Type B pancreatic cell (in vitro differentiated cells): ENCODE measurements at regions not wholly inside any gene's neighbourhood (a gene's known extent, or its start where the extent isn't known, plus 50 kb on each side); places are given as distances from the start of the nearest gene placed in this dataset.

Source experiments
- DNase-seq: peaks from one replicate; pipeline ENCODE4 v3.0.0; 2021; ENCODE audit warnings: mixed read lengths; ENCODE audit not compliant: unreplicated experiment; ENCODE audit errors: extremely low spot score
- H3K27ac Mint-ChIP-seq: 2 replicates; pipeline ENCODE4 v1.8.0; 2021; ENCODE audit warnings: mild to moderate bottlenecking, mixed read lengths
- H3K27me3 Mint-ChIP-seq: 2 replicates; pipeline ENCODE4 v1.8.0; 2021; ENCODE audit warnings: mixed read lengths
- H3K36me3 Mint-ChIP-seq: 2 replicates; pipeline ENCODE4 v1.8.0; 2021; ENCODE audit warnings: mixed read lengths
- H3K4me1 Mint-ChIP-seq: one replicate; pipeline ENCODE4 v1.8.0; 2021; ENCODE audit warnings: mixed read lengths; ENCODE audit not compliant: unreplicated experiment
- H3K4me3 Mint-ChIP-seq: 2 replicates; pipeline ENCODE4 v1.8.0; 2021; ENCODE audit warnings: mild to moderate bottlenecking, mixed read lengths
- H3K9me3 Mint-ChIP-seq: 2 replicates; pipeline ENCODE4 v1.8.0; 2021; ENCODE audit warnings: mixed read lengths
- TF ChIP-seq, protein P1 (sequence below): fragments of 200-600 bp; sonication (generic); conservative IDR thresholded peaks from 2 replicates; pipeline ENCODE4 v1.5.0; 2021; ENCODE audit warnings: antibody characterized with exemption, mild to moderate bottlenecking

DNA sequence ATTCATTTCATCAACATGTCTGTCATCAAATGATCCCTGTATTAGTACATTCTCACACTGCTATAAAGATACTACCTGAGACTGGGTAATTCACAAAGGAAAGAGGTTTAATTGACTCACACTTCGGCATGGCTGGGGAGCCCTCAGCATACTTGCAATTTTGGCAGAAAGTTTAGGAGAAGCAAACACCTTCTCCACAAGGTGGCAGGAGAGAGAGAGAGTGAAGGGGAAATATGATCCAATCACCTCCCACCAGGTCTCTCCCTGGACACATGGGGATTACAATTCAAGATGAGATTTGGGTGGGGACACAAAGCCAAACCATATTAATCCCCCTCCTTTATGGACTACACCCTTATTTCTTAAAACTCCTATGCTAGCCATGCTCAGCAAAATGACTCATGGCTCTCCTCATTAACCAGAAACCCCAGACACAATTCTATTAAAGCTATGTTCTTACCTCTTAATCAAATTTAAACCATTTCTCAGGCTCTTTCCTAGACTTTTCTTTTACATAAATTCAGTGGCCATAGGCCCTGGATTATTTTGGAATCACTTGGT, 932.3 kb downstream of the FLRT2 start:
- no peaks in the 10 kb centered on the region for H3K4me1 Mint-ChIP-seq

DNA sequence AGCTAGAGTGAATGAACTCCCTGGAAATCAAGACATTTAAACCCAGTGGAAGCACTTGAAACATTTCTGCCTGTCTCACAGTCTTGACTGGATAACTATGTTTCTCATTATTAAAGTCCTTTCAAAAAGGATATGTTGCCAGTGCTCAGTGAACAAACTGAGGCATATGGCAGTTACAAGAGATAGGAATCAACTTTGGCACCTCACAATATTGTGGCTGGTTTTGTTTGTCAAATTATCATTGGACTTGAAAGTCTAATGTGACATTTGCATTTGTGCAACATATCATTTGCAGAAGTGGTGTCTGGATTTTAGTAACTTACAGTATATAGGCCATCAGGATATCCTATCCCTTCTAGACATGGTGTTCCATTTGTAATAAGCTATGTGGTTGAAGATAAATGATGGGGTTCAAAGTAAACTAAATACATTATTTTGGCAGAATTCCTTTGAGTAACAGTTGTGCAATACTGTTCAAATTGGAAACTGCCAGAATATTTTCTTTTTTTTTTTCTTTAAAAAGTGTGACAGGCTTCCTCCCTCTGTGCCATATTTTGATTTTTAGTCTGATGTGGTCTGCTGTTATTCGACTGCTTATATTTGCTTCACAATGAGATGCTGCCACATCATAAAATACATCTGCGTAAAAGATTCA, 927.7 kb downstream of the FLRT2 start:
- H3K27ac Mint-ChIP-seq, result no peak overlapping the region

More for the DNA sequence above, 932.3 kb downstream of the FLRT2 start:
- Mint-ChIP-seq H3K9me3 (no peaks in the 10 kb centered on the region), H3K27me3 (no peaks in the 10 kb centered on the region), H3K36me3 (no peaks in the 10 kb centered on the region), H3K27ac (no peak overlapping the region), H3K4me3 (no peak overlapping the region)
- no peak for DNase-seq
- TF ChIP-seq, protein P1, sequence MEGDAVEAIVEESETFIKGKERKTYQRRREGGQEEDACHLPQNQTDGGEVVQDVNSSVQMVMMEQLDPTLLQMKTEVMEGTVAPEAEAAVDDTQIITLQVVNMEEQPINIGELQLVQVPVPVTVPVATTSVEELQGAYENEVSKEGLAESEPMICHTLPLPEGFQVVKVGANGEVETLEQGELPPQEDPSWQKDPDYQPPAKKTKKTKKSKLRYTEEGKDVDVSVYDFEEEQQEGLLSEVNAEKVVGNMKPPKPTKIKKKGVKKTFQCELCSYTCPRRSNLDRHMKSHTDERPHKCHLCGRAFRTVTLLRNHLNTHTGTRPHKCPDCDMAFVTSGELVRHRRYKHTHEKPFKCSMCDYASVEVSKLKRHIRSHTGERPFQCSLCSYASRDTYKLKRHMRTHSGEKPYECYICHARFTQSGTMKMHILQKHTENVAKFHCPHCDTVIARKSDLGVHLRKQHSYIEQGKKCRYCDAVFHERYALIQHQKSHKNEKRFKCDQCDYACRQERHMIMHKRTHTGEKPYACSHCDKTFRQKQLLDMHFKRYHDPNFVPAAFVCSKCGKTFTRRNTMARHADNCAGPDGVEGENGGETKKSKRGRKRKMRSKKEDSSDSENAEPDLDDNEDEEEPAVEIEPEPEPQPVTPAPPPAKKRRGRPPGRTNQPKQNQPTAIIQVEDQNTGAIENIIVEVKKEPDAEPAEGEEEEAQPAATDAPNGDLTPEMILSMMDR, result peak; percentile 61

DNA sequence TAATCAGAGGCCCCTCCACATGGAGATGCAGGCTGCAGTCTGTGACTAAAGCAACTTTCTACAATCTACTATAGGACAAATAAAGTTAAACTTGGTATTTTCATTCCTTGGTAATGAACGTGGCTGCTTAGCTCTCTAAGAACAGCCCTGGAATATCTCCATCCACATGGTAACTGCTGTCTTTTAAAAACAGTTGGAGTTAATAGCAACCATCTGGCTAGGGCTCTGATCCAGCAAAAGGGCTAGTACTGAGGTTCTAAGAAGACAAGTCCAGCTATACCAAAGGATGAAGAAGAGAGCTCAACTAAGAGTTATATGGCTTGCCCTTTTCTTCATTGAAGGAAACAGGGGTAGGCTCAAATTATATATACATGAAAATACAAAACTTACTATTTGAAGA, 920.1 kb downstream of the FLRT2 start:
- no peak overlapping the region for H3K4me3 Mint-ChIP-seq

More for the DNA sequence above, 927.7 kb downstream of the FLRT2 start:
- Mint-ChIP-seq H3K4me3 (no peak overlapping the region), H3K27me3 (peaks cover 2% of the 10 kb centered on the region), H3K9me3 (no peaks in the 10 kb centered on the region), H3K36me3 (no peaks in the 10 kb centered on the region), H3K4me1 (no peaks in the 10 kb centered on the region)
- DNase-seq, result no peak
- TF ChIP-seq, protein P1, result no peak

DNA sequence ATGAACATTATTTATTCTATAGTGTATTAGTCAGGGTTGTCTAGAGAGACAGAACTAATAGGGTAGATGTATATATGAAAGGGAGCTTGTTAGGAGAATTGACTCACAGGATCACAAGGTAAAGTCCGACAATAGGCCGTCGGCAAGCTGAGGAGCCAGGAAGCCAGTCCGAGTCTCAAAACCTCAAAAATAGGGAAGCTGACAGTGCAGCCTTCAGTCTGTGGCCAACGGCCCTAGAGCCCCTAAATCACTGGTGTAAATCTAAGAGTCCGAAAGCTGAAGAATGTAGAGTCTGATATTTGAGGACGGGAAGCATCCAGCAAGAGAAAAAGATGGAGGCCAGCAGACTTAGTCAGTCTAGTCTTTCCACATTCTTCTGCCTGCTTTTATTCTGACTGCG, 912.2 kb downstream of the FLRT2 start:
- H3K4me1 Mint-ChIP-seq, result no peaks in the 10 kb centered on the region

More for the DNA sequence above, 920.1 kb downstream of the FLRT2 start:
- DNase-seq, result no peak
- TF ChIP-seq, protein P1, result no peak
- Mint-ChIP-seq H3K27ac (no peak overlapping the region), H3K4me1 (no peaks in the 10 kb centered on the region), H3K9me3 (no peaks in the 10 kb centered on the region), H3K36me3 (no peaks in the 10 kb centered on the region), H3K27me3 (peaks cover 2% of the 10 kb centered on the region)

DNA sequence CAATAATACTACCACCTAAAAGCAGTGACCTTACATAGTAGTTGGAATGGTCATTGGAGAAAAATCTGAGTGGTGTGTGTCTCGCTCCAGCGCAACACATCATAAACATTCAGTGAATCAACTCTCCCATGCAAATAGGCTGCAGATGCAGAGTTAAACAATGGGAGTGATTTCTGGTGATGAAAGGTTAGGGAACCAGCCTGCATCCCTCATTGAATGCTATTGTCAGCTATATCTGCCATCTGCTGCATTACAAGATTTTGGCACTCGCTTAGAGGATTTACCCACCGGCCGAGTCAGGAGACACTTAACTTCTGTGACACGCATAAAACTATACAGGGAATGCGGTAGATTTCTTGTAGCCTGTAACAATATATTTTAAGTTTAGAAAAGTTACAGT, 900.9 kb downstream of the FLRT2 start:
- Mint-ChIP-seq H3K27ac (no peak overlapping the region), H3K4me3 (no peak overlapping the region), H3K9me3 (no peaks in the 10 kb centered on the region), H3K4me1 (no peaks in the 10 kb centered on the region), H3K27me3 (no peaks in the 10 kb centered on the region), H3K36me3 (no peaks in the 10 kb centered on the region)
- TF ChIP-seq, protein P1, result no peak
- no peak for DNase-seq

More for the DNA sequence above, 912.2 kb downstream of the FLRT2 start:
- H3K9me3 Mint-ChIP-seq, result no peaks in the 10 kb centered on the region
- DNase-seq, result no peak
- H3K27ac Mint-ChIP-seq, result no peak overlapping the region
- H3K4me3 Mint-ChIP-seq, result no peak overlapping the region
- no peaks in the 10 kb centered on the region for H3K27me3 Mint-ChIP-seq
- TF ChIP-seq, protein P1, result no peak
- no peaks in the 10 kb centered on the region for H3K36me3 Mint-ChIP-seq
